ENCODE measurements at regions not wholly inside any gene's neighbourhood (a gene's known extent, or its start where the extent isn't known, plus 50 kb on each side); places are given as distances from the start of the nearest gene placed in this dataset.
A peak's percentile ranks its signal among the peaks of the same experiment; 100 is the strongest.

DNA sequence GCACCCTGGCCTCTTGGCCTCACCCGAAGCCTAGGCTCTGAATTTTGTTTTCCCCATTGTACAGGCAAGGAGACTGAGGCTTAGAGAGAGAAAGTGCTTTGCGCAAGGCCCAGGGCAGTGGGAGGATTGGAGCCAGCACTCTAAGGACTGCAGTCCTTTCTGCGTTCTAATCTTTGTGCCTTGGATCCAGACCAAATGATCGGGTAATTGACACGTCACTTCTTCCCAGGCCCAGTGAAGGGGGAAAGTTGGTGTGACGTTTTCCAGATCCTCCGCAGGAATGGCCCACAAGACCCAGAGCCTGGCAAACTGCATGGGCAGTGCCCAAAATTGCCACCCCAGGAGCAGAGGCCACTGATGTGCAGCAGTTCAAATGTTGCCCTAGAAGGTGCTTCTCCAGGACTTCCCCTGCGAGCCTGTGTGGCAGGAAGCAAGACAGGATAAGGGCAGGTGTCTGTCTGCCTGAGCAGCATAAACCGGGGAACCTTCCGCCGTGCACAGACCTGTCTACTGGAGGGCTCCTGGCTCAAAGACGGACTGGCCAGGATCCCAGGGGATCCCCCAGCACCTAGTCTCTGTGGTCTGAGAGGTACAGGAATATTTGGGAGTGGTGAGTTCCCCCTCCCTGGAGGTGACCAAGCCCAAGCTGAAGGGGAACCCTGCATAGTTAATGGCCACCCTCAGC is 194.5 kb upstream of the TLE3 start:
- Histone ChIP-seq H3K9me3 (no peaks in the 10 kb centered on the region), H3K4me1 (peaks cover 12 to 25% (median 16%) of the 10 kb centered on the region in 4 donors), H3K27ac (replicated peaks in 1 of 4) (no peak overlapping the region), H3K4me3 (no peak overlapping the region), H3K36me3 (no peaks in the 10 kb centered on the region), H3K27me3 (no peaks in the 10 kb centered on the region)
- intact Hi-C loops (cut with DNase I) = no loop called here
- no peak for DNase-seq (ENCODE audit: extremely low spot score)
- TF ChIP-seq, protein P1, sequence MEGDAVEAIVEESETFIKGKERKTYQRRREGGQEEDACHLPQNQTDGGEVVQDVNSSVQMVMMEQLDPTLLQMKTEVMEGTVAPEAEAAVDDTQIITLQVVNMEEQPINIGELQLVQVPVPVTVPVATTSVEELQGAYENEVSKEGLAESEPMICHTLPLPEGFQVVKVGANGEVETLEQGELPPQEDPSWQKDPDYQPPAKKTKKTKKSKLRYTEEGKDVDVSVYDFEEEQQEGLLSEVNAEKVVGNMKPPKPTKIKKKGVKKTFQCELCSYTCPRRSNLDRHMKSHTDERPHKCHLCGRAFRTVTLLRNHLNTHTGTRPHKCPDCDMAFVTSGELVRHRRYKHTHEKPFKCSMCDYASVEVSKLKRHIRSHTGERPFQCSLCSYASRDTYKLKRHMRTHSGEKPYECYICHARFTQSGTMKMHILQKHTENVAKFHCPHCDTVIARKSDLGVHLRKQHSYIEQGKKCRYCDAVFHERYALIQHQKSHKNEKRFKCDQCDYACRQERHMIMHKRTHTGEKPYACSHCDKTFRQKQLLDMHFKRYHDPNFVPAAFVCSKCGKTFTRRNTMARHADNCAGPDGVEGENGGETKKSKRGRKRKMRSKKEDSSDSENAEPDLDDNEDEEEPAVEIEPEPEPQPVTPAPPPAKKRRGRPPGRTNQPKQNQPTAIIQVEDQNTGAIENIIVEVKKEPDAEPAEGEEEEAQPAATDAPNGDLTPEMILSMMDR (IDR thresholded peaks at IDR 0.05) = no peak
- TF ChIP-seq EP300 (IDR thresholded peaks at IDR 0.05) (no peak), POLR2AphosphoS5 (IDR thresholded peaks at IDR 0.05) (no peak), POLR2A (IDR thresholded peaks at IDR 0.05; ENCODE audit: low read depth) (no peak)
- 89% methylated on average over 10 of the region's 12 CpGs for WGBS

DNA sequence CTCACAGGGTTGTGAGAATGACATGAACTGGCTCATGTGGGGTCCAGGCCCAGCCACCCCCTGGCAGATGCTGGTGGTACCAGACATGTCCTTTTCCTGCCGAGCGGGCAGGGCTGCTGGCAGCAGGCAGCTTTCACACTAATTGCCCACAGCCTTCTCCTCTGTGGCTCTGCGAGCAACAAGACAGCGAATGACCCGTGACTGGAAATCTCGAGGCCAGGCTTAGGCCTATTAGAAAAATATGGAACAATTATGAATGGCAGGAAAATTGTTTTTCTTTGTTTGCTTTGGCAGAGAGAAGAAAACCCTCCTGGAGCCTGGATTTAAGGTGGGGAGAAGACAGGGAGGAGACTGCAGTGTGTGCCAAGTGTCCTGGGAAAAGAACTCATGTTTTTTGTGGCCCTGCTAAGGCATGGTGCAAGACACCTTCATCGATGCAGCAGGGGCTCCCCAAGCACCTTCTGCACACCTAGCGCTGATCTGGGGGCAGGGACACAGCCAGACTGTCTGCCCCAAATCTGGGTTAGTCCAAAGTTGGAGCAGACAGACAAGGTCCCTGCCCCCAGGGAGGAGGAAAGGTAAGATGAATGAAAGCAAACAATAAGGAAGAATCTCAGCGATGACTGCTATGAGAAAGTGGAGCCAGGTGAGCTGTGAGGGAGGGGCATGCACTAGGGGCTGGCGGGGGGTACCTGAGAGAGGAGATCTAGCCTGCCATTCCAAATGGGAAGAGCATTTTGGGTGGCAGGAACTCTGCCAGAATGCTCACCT is 193.8 kb upstream of the TLE3 start:
- TF ChIP-seq, protein P1 (IDR thresholded peaks at IDR 0.05) = no peak
- TF ChIP-seq POLR2A (IDR thresholded peaks at IDR 0.05; ENCODE audit: low read depth) = no peak
- TF ChIP-seq POLR2AphosphoS5 (IDR thresholded peaks at IDR 0.05) = no peak
- no peak for TF ChIP-seq EP300 (IDR thresholded peaks at IDR 0.05)
- no peaks in the 10 kb centered on the region for H3K36me3 ChIP-seq
- H3K27ac ChIP-seq (replicated peaks in 1 of 4) = no peak overlapping the region
- no peak for DNase-seq (ENCODE audit: extremely low spot score)
- intact Hi-C loops (cut with DNase I) = no loop called here
- no peak overlapping the region for H3K4me3 ChIP-seq
- H3K27me3 ChIP-seq = no peaks in the 10 kb centered on the region
- no peaks in the 10 kb centered on the region for H3K9me3 ChIP-seq
- peaks cover 13 to 27% (median 18%) of the 10 kb centered on the region in 4 donors for H3K4me1 ChIP-seq
- WGBS = 93% methylated on average over 8 of the region's 10 CpGs

DNA sequence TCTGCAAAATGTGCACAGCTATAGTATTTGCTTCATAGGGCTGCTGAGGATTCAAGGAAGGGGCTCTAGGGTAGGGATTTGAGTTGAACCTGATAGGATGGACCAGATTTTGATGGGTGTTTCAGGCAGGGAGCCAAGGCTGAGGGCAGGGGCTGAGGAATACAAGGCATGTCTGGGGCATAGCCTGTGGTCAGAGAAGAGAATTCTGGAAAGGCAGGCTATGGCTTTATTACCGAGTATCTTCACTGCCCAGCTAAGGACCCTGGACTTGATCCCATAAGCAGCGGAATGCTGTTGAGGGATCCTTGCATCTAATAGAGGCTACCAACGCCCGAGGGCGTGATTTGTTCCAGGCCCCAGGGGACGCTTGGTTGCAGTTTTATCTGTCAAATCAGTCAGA is 193.0 kb upstream of the TLE3 start:
- H3K4me1 ChIP-seq = peaks cover 19 to 35% (median 24%) of the 10 kb centered on the region in 4 donors
- no peak overlapping the region for H3K27ac ChIP-seq (replicated peaks in 1 of 4)
- WGBS = 98% methylated on average over 6 of the region's 6 CpGs
- no peak for DNase-seq (ENCODE audit: extremely low spot score)
- H3K9me3 ChIP-seq = no peaks in the 10 kb centered on the region
- H3K27me3 ChIP-seq = no peaks in the 10 kb centered on the region
- H3K4me3 ChIP-seq = no peak overlapping the region
- no peaks in the 10 kb centered on the region for H3K36me3 ChIP-seq
- intact Hi-C loops (cut with DNase I) = no loop called here
- TF ChIP-seq EP300 (IDR thresholded peaks at IDR 0.05) (no peak), POLR2AphosphoS5 (IDR thresholded peaks at IDR 0.05) (no peak), POLR2A (IDR thresholded peaks at IDR 0.05; ENCODE audit: low read depth) (no peak)
- TF ChIP-seq, protein P1 (IDR thresholded peaks at IDR 0.05) = no peak

DNA sequence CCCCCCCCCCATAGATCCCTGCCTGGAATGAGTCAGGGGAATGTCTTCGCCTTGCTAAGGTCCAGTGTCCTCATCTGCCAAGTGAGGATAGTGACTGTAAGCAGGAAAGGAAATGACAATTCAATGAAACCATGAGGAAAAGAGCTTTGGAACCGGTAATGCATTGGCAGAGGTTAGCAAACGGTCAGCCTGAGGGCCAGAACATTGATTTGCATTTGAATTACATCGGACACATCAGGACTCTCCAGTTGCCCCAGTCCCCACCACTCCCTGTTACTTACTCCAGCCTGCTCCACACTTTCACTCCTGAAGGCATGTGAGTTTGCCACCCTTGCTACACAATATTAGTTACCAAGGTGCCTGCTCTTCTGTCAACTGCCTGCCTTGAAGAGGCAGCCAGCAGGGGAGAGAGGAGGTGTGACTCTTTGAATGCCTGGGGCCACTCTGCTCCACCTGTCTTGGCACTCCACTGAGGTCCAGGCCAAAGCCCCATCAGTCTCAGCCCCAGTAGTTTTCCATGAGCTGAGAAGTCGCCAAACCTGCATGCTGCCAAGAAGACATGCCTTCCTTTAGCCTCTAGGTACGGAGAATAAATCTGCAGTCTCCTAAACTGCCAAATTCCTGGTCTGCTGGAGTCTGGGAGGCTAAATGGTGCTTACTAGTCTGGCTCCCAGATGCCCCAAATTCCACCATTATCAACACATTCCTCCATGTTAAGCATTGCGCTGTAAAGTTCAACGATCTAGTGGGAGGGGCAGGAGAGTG is 191.7 kb upstream of the TLE3 start:
- 58% methylated on average over 8 of the region's 8 CpGs for WGBS
- TF ChIP-seq POLR2A (IDR thresholded peaks at IDR 0.05; ENCODE audit: low read depth) (no peak), POLR2AphosphoS5 (IDR thresholded peaks at IDR 0.05) (no peak), EP300 (IDR thresholded peaks at IDR 0.05) (no peak)
- TF ChIP-seq, protein P1 (IDR thresholded peaks at IDR 0.05) = no peak
- intact Hi-C loops (cut with DNase I) = no loop called here
- Histone ChIP-seq H3K27me3 (no peaks in the 10 kb centered on the region), H3K4me3 (no peak overlapping the region), H3K9me3 (no peaks in the 10 kb centered on the region), H3K27ac (replicated peaks in 1 of 4) (peak overlapping the region in 2 of 4 donors; percentile 11 to 41), H3K36me3 (no peaks in the 10 kb centered on the region), H3K4me1 (peaks cover 19 to 36% (median 25%) of the 10 kb centered on the region in 4 donors)
- no peak for DNase-seq (ENCODE audit: extremely low spot score)
